SK-N-MC (cell line): ENCODE measurements at regions not wholly inside any gene's neighbourhood (a gene's known extent, or its start where the extent isn't known, plus 50 kb on each side); places are given as distances from the start of the nearest gene placed in this dataset.

ENCODE experiments used
- EZH2 ChIP-seq: fragments of 200-600 bp; sonication (generic); IDR thresholded peaks from one replicate; pipeline ENCODE4 v1.6.1; 2017; ENCODE audit warnings: antibody characterized with exemption
- POLR2AphosphoS5 ChIP-seq: IDR thresholded peaks from 2 replicates; pipeline ENCODE4 v1.6.1; 2012; ENCODE audit warnings: mild to moderate bottlenecking, low read depth, low read length, borderline replicate concordance

- TF ChIP-seq POLR2AphosphoS5 = no peak
- TF ChIP-seq EZH2 = no peak
These were observed 72.9 kb upstream of the LMO1 start for GRCh38 chr11:8336356-8337129.
